Smooth muscle cell (in vitro differentiated cells): ENCODE measurements at regions not wholly inside any gene's neighbourhood (a gene's known extent, or its start where the extent isn't known, plus 50 kb on each side); places are given as distances from the start of the nearest gene placed in this dataset.
A peak's percentile ranks its signal among the peaks of the same experiment; 100 is the strongest.
"Not testable (repeated sequence)": the region's sequence is repeated elsewhere in the genome, so short reads cannot be mapped to it uniquely, and the experiment has no call there.

Experiments used
- DNase-seq: peaks from one replicate; lab custom pipeline; 2025; ENCODE audit not compliant: unreplicated experiment; lab: John Stamatoyannopoulos, UW
- H2AFZ ChIP-seq: fragments of 200-600 bp; sonication (generic); 2 replicates; pipeline ENCODE4 v1.6.0; 2016; ENCODE audit warnings: antibody characterized with exemption, low read depth, mild to moderate bottlenecking
- H3F3A ChIP-seq: fragments of 200-600 bp; sonication (generic); 2 replicates; pipeline ENCODE4 v1.6.0; 2017; ENCODE audit warnings: antibody characterized with exemption, low read depth
- H3K27ac ChIP-seq: fragments of 200-600 bp; sonication (generic); 2 replicates; pipeline ENCODE4 v1.5.1; 2016; ENCODE audit warnings: low read depth, mild to moderate bottlenecking
- H3K27me3 ChIP-seq: fragments of 200-600 bp; sonication (generic); 2 replicates; pipeline ENCODE4 v1.6.1; 2016; ENCODE audit warnings: low read depth, mild to moderate bottlenecking
- H3K36me3 ChIP-seq: fragments of 200-600 bp; sonication (generic); 2 replicates; pipeline ENCODE4 v1.5.1; 2016; ENCODE audit warnings: low read depth
- H3K4me1 ChIP-seq: fragments of 200-600 bp; sonication (generic); 2 replicates; pipeline ENCODE4 v1.5.1; 2016; ENCODE audit warnings: low read depth
- H3K4me2 ChIP-seq: fragments of 200-600 bp; sonication (generic); 2 replicates; pipeline ENCODE4 v1.6.0; 2016; ENCODE audit warnings: mild to moderate bottlenecking
- H3K4me3 ChIP-seq: fragments of 200-600 bp; sonication (generic); 2 replicates; pipeline ENCODE4 v1.5.1; 2016; ENCODE audit warnings: mild to moderate bottlenecking
- H3K79me2 ChIP-seq: fragments of 200-600 bp; sonication (generic); 2 replicates; pipeline ENCODE4 v1.6.0; 2016; ENCODE audit warnings: low read depth, mild to moderate bottlenecking
- H3K9ac ChIP-seq: fragments of 200-600 bp; sonication (generic); 2 replicates; pipeline ENCODE4 v1.6.0; 2016; ENCODE audit warnings: low read depth
- H3K9me3 ChIP-seq: fragments of 200-600 bp; sonication (generic); replicated peaks from 2 replicates; pipeline ENCODE4 v1.5.1; 2016; ENCODE audit warnings: low read depth
- H4K20me1 ChIP-seq: fragments of 200-600 bp; sonication (generic); 2 replicates; pipeline ENCODE4 v1.6.0; 2016; ENCODE audit warnings: low read depth
- CTCF ChIP-seq: fragments of 200-600 bp; sonication (generic); IDR thresholded peaks from 2 replicates; pipeline ENCODE4 v1.5.1; 2017; ENCODE audit warnings: borderline replicate concordance, mild to moderate bottlenecking, antibody characterized with exemption; ENCODE audit not compliant: insufficient read depth, poor library complexity, severe bottlenecking
- WGBS: methylation state at CpG from one replicate; pipeline ENCODE4 v1.1.7; 2016; ENCODE audit warnings: low lambda C conversion rate; 5-methylcytosine and 5-hydroxymethylcytosine counted together

DNA sequence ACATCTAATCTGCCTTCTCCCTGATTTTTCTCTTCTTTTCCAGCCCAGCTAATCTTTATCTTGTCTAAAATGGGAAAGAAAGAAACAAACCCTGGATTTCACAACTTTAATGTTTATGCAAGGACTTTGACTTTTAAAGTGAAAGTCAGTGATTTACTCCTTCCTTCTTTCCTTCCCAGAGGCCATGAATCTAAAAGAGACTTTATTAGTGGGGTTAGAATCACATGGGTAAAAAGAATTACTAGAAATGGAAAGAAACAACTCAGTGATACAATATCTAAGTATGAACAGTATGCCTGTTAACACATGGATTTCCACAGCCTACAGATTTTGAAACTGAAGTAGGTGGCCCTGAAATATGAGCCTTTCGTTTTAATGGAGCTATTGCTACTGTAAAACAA, 59.8 kb upstream of the KCNK2 start:
- Histone ChIP-seq H3K9me3 (no peaks in the 10 kb centered on the region), H3K79me2 (no peaks in the 10 kb centered on the region), H3K36me3 (no peaks in the 10 kb centered on the region), H3F3A (no peaks in the 10 kb centered on the region), H3K9ac (no peak overlapping the region), H3K27me3 (no peaks in the 10 kb centered on the region), H4K20me1 (no peaks in the 10 kb centered on the region), H2AFZ (peak overlapping the region; percentile 40), H3K27ac (peak overlapping the region; percentile 6), H3K4me2 (peak overlapping the region; percentile 25), H3K4me1 (no peaks in the 10 kb centered on the region), H3K4me3 (no peak overlapping the region)
- TF ChIP-seq CTCF, result no peak
- DNase-seq, result no peak
- 59% methylated on average over 1 of the region's 1 CpG for WGBS

DNA sequence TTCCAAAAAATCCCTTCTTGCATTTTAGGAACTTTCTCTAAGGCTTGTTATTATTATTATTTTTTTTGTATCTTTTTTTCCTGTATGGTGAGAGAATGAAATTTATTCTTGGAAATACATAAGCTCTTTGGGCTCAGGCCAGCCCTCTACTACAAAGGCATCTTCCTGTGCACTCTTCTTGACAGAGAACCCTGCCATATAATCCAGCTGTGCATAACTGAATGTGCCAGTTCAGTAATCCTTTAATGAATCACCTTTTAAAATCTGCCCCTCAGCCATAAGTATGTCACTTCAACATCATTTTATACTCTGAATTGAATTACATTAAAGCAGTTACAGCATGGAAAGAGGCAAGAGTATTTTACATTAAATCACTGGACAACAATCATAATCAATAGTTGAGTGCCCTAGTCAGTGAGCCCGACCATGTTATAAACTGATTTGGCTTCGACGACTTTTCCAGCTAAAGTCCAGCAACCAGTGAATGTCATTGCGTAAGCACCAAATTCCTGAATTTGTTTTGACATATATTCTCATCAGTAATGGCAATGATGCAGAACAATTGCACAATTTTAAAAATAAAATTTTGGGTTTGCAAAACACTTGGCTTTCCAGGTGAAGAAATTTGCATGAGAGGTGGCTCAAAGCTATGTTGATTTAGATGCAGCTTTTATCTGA, 59.2 kb upstream of the KCNK2 start:
- H3K9ac ChIP-seq, result no peak overlapping the region
- H3F3A ChIP-seq, result no peaks in the 10 kb centered on the region
- H3K27me3 ChIP-seq, result no peaks in the 10 kb centered on the region
- no peaks in the 10 kb centered on the region for H3K36me3 ChIP-seq
- no peaks in the 10 kb centered on the region for H3K79me2 ChIP-seq
- H4K20me1 ChIP-seq, result no peaks in the 10 kb centered on the region
- TF ChIP-seq CTCF, result no peak
- no peaks in the 10 kb centered on the region for H3K9me3 ChIP-seq
- no peaks in the 10 kb centered on the region for H3K4me1 ChIP-seq
- WGBS, result 87% methylated on average over 4 of the region's 4 CpGs
- H3K4me3 ChIP-seq, result no peak overlapping the region
- DNase-seq, result no peak
- H3K27ac ChIP-seq, result no peak overlapping the region
- no peak overlapping the region for H2AFZ ChIP-seq
- peak overlapping the region; percentile 25 for H3K4me2 ChIP-seq

DNA sequence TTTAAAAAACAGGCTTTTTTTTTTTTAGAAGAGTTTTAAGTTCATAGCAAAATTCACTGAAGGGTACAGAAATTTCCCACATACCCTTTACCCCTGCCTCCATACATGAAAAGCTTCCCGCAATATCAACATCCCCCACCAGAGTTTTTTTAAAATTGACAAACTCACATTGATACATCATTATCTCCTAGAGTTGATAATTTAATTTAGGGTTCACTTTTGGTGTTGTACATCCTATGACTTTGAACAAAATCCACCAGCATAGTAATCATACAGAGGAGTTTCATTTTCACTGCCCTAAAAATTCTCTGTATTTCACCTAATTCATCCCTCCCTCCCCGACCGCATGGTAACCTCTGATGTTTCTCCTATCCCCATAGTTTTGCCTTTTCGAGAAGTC, 53.6 kb upstream of the KCNK2 start:
- Histone ChIP-seq H3K79me2 (no peaks in the 10 kb centered on the region), H3K9me3 (no peaks in the 10 kb centered on the region), H3K4me1 (no peaks in the 10 kb centered on the region), H4K20me1 (no peaks in the 10 kb centered on the region), H3K36me3 (no peaks in the 10 kb centered on the region), H3K27ac (no peak overlapping the region), H3K4me2 (no peak overlapping the region), H3K4me3 (no peak overlapping the region), H3K9ac (no peak overlapping the region), H2AFZ (no peak overlapping the region), H3F3A (no peaks in the 10 kb centered on the region), H3K27me3 (no peaks in the 10 kb centered on the region)
- no peak for DNase-seq
- TF ChIP-seq CTCF, result no peak
- WGBS, result 93% methylated on average over 4 of the region's 4 CpGs

GRCh38 chr1:215030581-215030980, 52.0 kb upstream of the KCNK2 start:
- H3K9ac ChIP-seq, result not testable (repeated sequence)

More at GRCh38 chr1:215030581-215030980, 52.0 kb upstream of the KCNK2 start:
- not testable (repeated sequence) for H3F3A ChIP-seq, H3K27ac ChIP-seq, H3K4me1 ChIP-seq, H3K4me3 ChIP-seq, H4K20me1 ChIP-seq, H3K36me3 ChIP-seq, H3K79me2 ChIP-seq, H3K27me3 ChIP-seq, H3K4me2 ChIP-seq, H2AFZ ChIP-seq, H3K9me3 ChIP-seq, DNase-seq
- 77% methylated on average over 6 of the region's 6 CpGs for WGBS
